ENCODE measurements at regions not wholly inside any gene's neighbourhood (a gene's known extent, or its start where the extent isn't known, plus 50 kb on each side); places are given as distances from the start of the nearest gene placed in this dataset.

DNA sequence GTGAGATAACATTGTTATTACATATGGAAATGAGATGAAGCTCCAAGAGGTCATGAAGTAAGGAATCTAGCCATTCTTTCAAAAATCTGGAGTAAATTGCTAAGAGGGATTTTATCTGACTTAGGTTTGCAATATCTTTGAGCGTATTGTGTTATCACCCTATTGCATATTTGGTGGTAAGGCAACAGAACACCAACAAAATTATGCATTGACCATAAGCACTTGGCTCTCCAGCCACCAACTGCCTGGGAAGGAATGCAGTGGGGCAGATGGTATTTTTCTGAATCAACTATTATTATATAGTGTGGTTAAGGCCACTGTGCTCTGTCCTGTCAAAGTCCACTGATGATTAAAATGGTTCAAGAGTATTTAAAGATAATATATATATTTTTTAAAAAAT is 287.9 kb upstream of the SEMA6D start:
- TF ChIP-seq, protein P1, sequence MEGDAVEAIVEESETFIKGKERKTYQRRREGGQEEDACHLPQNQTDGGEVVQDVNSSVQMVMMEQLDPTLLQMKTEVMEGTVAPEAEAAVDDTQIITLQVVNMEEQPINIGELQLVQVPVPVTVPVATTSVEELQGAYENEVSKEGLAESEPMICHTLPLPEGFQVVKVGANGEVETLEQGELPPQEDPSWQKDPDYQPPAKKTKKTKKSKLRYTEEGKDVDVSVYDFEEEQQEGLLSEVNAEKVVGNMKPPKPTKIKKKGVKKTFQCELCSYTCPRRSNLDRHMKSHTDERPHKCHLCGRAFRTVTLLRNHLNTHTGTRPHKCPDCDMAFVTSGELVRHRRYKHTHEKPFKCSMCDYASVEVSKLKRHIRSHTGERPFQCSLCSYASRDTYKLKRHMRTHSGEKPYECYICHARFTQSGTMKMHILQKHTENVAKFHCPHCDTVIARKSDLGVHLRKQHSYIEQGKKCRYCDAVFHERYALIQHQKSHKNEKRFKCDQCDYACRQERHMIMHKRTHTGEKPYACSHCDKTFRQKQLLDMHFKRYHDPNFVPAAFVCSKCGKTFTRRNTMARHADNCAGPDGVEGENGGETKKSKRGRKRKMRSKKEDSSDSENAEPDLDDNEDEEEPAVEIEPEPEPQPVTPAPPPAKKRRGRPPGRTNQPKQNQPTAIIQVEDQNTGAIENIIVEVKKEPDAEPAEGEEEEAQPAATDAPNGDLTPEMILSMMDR (conservative IDR thresholded peaks at IDR 0.05; ENCODE audit: low read length): no peak
- TF ChIP-seq EZH2phosphoT487 (IDR thresholded peaks at IDR 0.05; ENCODE audit: borderline replicate concordance, low read depth, low read length): no peak

All from OCI-LY7 (cell line).